ENCODE measurements at regions not wholly inside any gene's neighbourhood (a gene's known extent, or its start where the extent isn't known, plus 50 kb on each side); places are given as distances from the start of the nearest gene placed in this dataset.

GRCh38 chr4:107220976-107221375 is 184.9 kb upstream of the DKK2 start:
- no peak overlapping the region for H3K4me2 ChIP-seq (ENCODE audit: low read length)
- H3K9ac ChIP-seq (ENCODE audit: low read length): no peak overlapping the region
- no peaks in the 10 kb centered on the region for H3K79me2 ChIP-seq (replicated peaks; ENCODE audit: insufficient read depth, low read length)
- H2AFZ ChIP-seq (ENCODE audit: low read depth, low read length): no peak overlapping the region
- H3K9me3 ChIP-seq (ENCODE audit: low read length): no peaks in the 10 kb centered on the region
- no peak overlapping the region for H3K4me3 ChIP-seq (ENCODE audit: low read length)
- no peaks in the 10 kb centered on the region for H3F3A ChIP-seq (ENCODE audit: insufficient read depth, low read length, poor library complexity, severe bottlenecking)
- no peaks in the 10 kb centered on the region for H4K20me1 ChIP-seq (ENCODE audit: insufficient read depth)
- no peaks in the 10 kb centered on the region for H3K9me2 ChIP-seq (ENCODE audit: insufficient read depth, low read length)
- H3K27ac ChIP-seq (ENCODE audit: low read length): no peak overlapping the region
- TF ChIP-seq SMC3 (conservative IDR thresholded peaks at IDR 0.05; ENCODE audit: poor library complexity): no peak
- no peak for TF ChIP-seq CTCF (IDR thresholded peaks at IDR 0.05; ENCODE audit: poor library complexity, severe bottlenecking)
- no peak for TF ChIP-seq POLR2AphosphoS5 (IDR thresholded peaks at IDR 0.05)
- TF ChIP-seq TAF1 (IDR thresholded peaks at IDR 0.05; ENCODE audit: low read depth): no peak
- TF ChIP-seq EZH2 (IDR thresholded peaks at IDR 0.05; ENCODE audit: borderline replicate concordance, insufficient read depth, low read length, poor library complexity, severe bottlenecking): no peak
- no peak for TF ChIP-seq MXI1 (conservative IDR thresholded peaks at IDR 0.05; ENCODE audit: poor library complexity, severe bottlenecking)
- H3K36me3 ChIP-seq (ENCODE audit: insufficient read depth, low read length): no peaks in the 10 kb centered on the region
- no peaks in the 10 kb centered on the region for H3K27me3 ChIP-seq (ENCODE audit: insufficient read depth, low read depth, low read length)

GRCh38 chr4:107219681-107220080 is 183.6 kb upstream of the DKK2 start:
- no peak overlapping the region for H2AFZ ChIP-seq (ENCODE audit: low read depth, low read length)
- H3K4me2 ChIP-seq (ENCODE audit: low read length): no peak overlapping the region
- no peak for TF ChIP-seq CTCF (IDR thresholded peaks at IDR 0.05; ENCODE audit: poor library complexity, severe bottlenecking)
- no peak for TF ChIP-seq TAF1 (IDR thresholded peaks at IDR 0.05; ENCODE audit: low read depth)
- no peak for TF ChIP-seq EZH2 (IDR thresholded peaks at IDR 0.05; ENCODE audit: borderline replicate concordance, insufficient read depth, low read length, poor library complexity, severe bottlenecking)
- TF ChIP-seq RAD21 (conservative IDR thresholded peaks at IDR 0.05): no peak
- no peak for TF ChIP-seq SMC3 (conservative IDR thresholded peaks at IDR 0.05; ENCODE audit: poor library complexity)
- no peak for TF ChIP-seq MXI1 (conservative IDR thresholded peaks at IDR 0.05; ENCODE audit: poor library complexity, severe bottlenecking)
- no peak for TF ChIP-seq EP300 (conservative IDR thresholded peaks at IDR 0.05; ENCODE audit: poor library complexity, severe bottlenecking)
- no peak for TF ChIP-seq REST (IDR thresholded peaks at IDR 0.05; ENCODE audit: borderline replicate concordance)
- TF ChIP-seq POLR2AphosphoS5 (IDR thresholded peaks at IDR 0.05): no peak

More at GRCh38 chr4:107219681-107220080, 183.6 kb upstream of the DKK2 start:
- no peaks in the 10 kb centered on the region for H3K36me3 ChIP-seq (ENCODE audit: insufficient read depth, low read length)
- H3F3A ChIP-seq (ENCODE audit: insufficient read depth, low read length, poor library complexity, severe bottlenecking): no peaks in the 10 kb centered on the region
- H3K27me3 ChIP-seq (ENCODE audit: insufficient read depth, low read depth, low read length): no peaks in the 10 kb centered on the region
- H3K9me3 ChIP-seq (ENCODE audit: low read length): no peaks in the 10 kb centered on the region
- H3K27ac ChIP-seq (ENCODE audit: low read length): no peak overlapping the region
- H3K4me3 ChIP-seq (ENCODE audit: low read length): no peak overlapping the region
- H3K9me2 ChIP-seq (ENCODE audit: insufficient read depth, low read length): no peaks in the 10 kb centered on the region
- no peaks in the 10 kb centered on the region for H3K79me2 ChIP-seq (replicated peaks; ENCODE audit: insufficient read depth, low read length)
- H4K20me1 ChIP-seq (ENCODE audit: insufficient read depth): no peaks in the 10 kb centered on the region
- no peak overlapping the region for H3K9ac ChIP-seq (ENCODE audit: low read length)

Measured in neural cell (in vitro differentiated cells).